ENCODE measurements at regions not wholly inside any gene's neighbourhood (a gene's known extent, or its start where the extent isn't known, plus 50 kb on each side); places are given as distances from the start of the nearest gene placed in this dataset.

GRCh38 chr2:13550285-13551231 is 833.8 kb downstream of the TRIB2 start:
- DNase-seq: no peak

- no peak for DNase-seq
These were observed 841.6 kb downstream of the TRIB2 start for GRCh38 chr2:13558368-13558767.

- no peak for DNase-seq
These were observed 843.6 kb downstream of the TRIB2 start for GRCh38 chr2:13560322-13560721.

- DNase-seq: no peak
These were observed 855.7 kb downstream of the TRIB2 start for GRCh38 chr2:13572466-13572865.

- no peak for DNase-seq
These were observed 858.1 kb downstream of the TRIB2 start for GRCh38 chr2:13574831-13575230.

- DNase-seq: no peak
These were observed 859.8 kb downstream of the TRIB2 start for GRCh38 chr2:13576406-13577036.

GRCh38 chr2:13578547-13578946 is 861.8 kb downstream of the TRIB2 start:
- no peak for DNase-seq

GRCh38 chr2:13581471-13581870 is 864.7 kb downstream of the TRIB2 start:
- DNase-seq: no peak

- no peak for DNase-seq
These were observed 866.9 kb downstream of the TRIB2 start for GRCh38 chr2:13583609-13584008.

- DNase-seq: no peak
These were observed 867.3 kb downstream of the TRIB2 start for GRCh38 chr2:13584020-13584419.

GRCh38 chr2:13585732-13586131 is 869.0 kb downstream of the TRIB2 start:
- DNase-seq: no peak

GRCh38 chr2:13596233-13596632 is 879.5 kb downstream of the TRIB2 start:
- DNase-seq: no peak

GRCh38 chr2:13597176-13597575 is 880.4 kb downstream of the TRIB2 start:
- no peak for DNase-seq

GRCh38 chr2:13601506-13601905 is 884.8 kb downstream of the TRIB2 start:
- no peak for DNase-seq

GRCh38 chr2:13604951-13605661 is 888.4 kb downstream of the TRIB2 start:
- no peak for DNase-seq

GRCh38 chr2:13607139-13607538 is 890.4 kb downstream of the TRIB2 start:
- DNase-seq: no peak

GRCh38 chr2:13611939-13612338 is 895.2 kb downstream of the TRIB2 start:
- DNase-seq: no peak

- no peak for DNase-seq
These were observed 899.3 kb downstream of the TRIB2 start for GRCh38 chr2:13616059-13616458.

GRCh38 chr2:13616616-13617015 is 899.9 kb downstream of the TRIB2 start:
- no peak for DNase-seq

- DNase-seq: no peak
These were observed 911.4 kb downstream of the TRIB2 start for GRCh38 chr2:13628122-13628521.

- no peak for DNase-seq
These were observed 921.4 kb downstream of the TRIB2 start for GRCh38 chr2:13638181-13638580.

- DNase-seq: no peak
These were observed 933.2 kb downstream of the TRIB2 start for GRCh38 chr2:13649918-13650317.

GRCh38 chr2:13650586-13651180 is 933.9 kb downstream of the TRIB2 start:
- DNase-seq: no peak

Data from NCI-H146 (cell line).